ENCODE measurements at regions not wholly inside any gene's neighbourhood (a gene's known extent, or its start where the extent isn't known, plus 50 kb on each side); places are given as distances from the start of the nearest gene placed in this dataset.

GRCh38 chr16:85168732-85169256 lies 56.5 kb upstream of the CIBAR2 start:
- H3K36me3 Mint-ChIP-seq (ENCODE audit: insufficient read depth in 1 of 3, low read depth in 3 of 3): peaks cover 4 to 8% (median 8%) of the 10 kb centered on the region in 3 experiments; a peak in 5 of 7 replicates
- Histone ChIP-seq H4K20me1 (ENCODE audit: control insufficient read depth, insufficient read depth, insufficient read length) (no peaks in the 10 kb centered on the region), H2AK5ac (ENCODE audit: insufficient read length, low read length) (no peak overlapping the region), H3K27me3 (ENCODE audit: insufficient read depth, low read length) (no peaks in the 10 kb centered on the region; the same call in 1 of the 2 replicates), H3K23me2 (ENCODE audit: insufficient read length, low read depth, low read length, poor library complexity, severe bottlenecking) (peaks cover 4% of the 10 kb centered on the region), H3K4ac (ENCODE audit: low read depth, low read length) (no peak overlapping the region), H4K91ac (ENCODE audit: insufficient read length, low read depth, low read length) (no peak overlapping the region), H3K23ac (ENCODE audit: insufficient read length, low read depth, low read length) (no peak overlapping the region), H3K14ac (ENCODE audit: insufficient read depth, low read length) (no peak overlapping the region), H3K79me1 (ENCODE audit: insufficient read depth, low read depth, low read length, poor library complexity, severe bottlenecking) (no peaks in the 10 kb centered on the region), H3K9me3 (ENCODE audit: control insufficient read depth, low read depth, low read length) (no peaks in the 10 kb centered on the region), H3K27ac (ENCODE audit: insufficient read length, low read depth, low read length) (no peak overlapping the region), H2BK20ac (ENCODE audit: low read depth, low read length, poor library complexity, severe bottlenecking) (no peak overlapping the region), H3K4me2 (ENCODE audit: insufficient read depth, insufficient read length, low read length) (no peak overlapping the region), H3K56ac (ENCODE audit: insufficient read length, low read depth, low read length) (no peak overlapping the region), H4K5ac (ENCODE audit: insufficient read length, low read depth, low read length) (no peak overlapping the region), H4K8ac (replicated peaks; ENCODE audit: insufficient read length, low read depth, low read length) (no peak overlapping the region), H3K9ac (ENCODE audit: extremely low read depth, insufficient read length, low read length) (no peak overlapping the region), H3K4me1 (ENCODE audit: insufficient read depth, low read length) (peaks cover 5% of the 10 kb centered on the region; the same call in 1 of the 2 replicates), H2AFZ (ENCODE audit: low read length) (no peak overlapping the region), H2BK15ac (ENCODE audit: low read depth, low read length) (no peak overlapping the region), H2BK120ac (ENCODE audit: low read depth, low read length, poor library complexity, severe bottlenecking) (no peak overlapping the region), H2BK12ac (ENCODE audit: insufficient read length, low read depth, low read length) (no peak overlapping the region), H3K18ac (ENCODE audit: insufficient read length, low read depth, low read length) (no peak overlapping the region), H2BK5ac (ENCODE audit: insufficient read length, low read length) (no peak overlapping the region), H3K79me2 (ENCODE audit: insufficient read depth, low read length) (peaks cover 3% of the 10 kb centered on the region; the same call in 1 of the 2 replicates), H3T11ph (ENCODE audit: low read length) (no peak overlapping the region)
- peaks cover 37% of the 10 kb centered on the region for H3K27me3 Mint-ChIP-seq (ENCODE audit: low read depth)
- H3K27ac Mint-ChIP-seq: no peak overlapping the region
- peaks cover 39 to 48% of the 10 kb centered on the region in 2 experiments for H3K4me1 Mint-ChIP-seq
- H3K9me3 Mint-ChIP-seq: no peaks in the 10 kb centered on the region; a peak in 1 of 5 replicates
- WGBS (ENCODE audit: extremely low coverage, insufficient read length, low lambda C conversion rate): no CpG with 5 or more reads among the region's 54 CpGs
- DNase-seq: no peak
- peak overlapping the region; percentile 62 to 83 for H3K4me3 Mint-ChIP-seq
- TF ChIP-seq CTCF (conservative IDR thresholded peaks at IDR 0.05): no peak

All from H9 (cell line).